NCI-H2107 treated with DMSO at 0.1 percent for 48 hours (cell line): ENCODE measurements at regions not wholly inside any gene's neighbourhood (a gene's known extent, or its start where the extent isn't known, plus 50 kb on each side); places are given as distances from the start of the nearest gene placed in this dataset.
"Not testable (repeated sequence)": the region's sequence is repeated elsewhere in the genome, so short reads cannot be mapped to it uniquely, and the experiment has no call there.

ENCODE experiments used
- DNase-seq: peaks from one replicate; lab custom pipeline; 2025; ENCODE audit not compliant: unreplicated experiment; lab: John Stamatoyannopoulos, UW

GRCh38 chr10:129169115-129169514, 297.9 kb upstream of the MGMT start:
- DNase-seq = no peak

- no peak for DNase-seq
Observed at GRCh38 chr10:129170812-129171211, 296.2 kb upstream of the MGMT start.

GRCh38 chr10:129171812-129172211, 295.2 kb upstream of the MGMT start:
- DNase-seq = no peak

GRCh38 chr10:129174232-129175014, 292.6 kb upstream of the MGMT start:
- no peak for DNase-seq

- no peak for DNase-seq
Observed at GRCh38 chr10:129179245-129179971, 287.6 kb upstream of the MGMT start.

- DNase-seq = no peak
Observed at GRCh38 chr10:129179972-129180678, 286.9 kb upstream of the MGMT start.

GRCh38 chr10:129184196-129184595, 282.8 kb upstream of the MGMT start:
- no peak for DNase-seq

- no peak for DNase-seq
Observed at GRCh38 chr10:129187331-129187730, 279.7 kb upstream of the MGMT start.

- DNase-seq = no peak
Observed at GRCh38 chr10:129191797-129192196, 275.2 kb upstream of the MGMT start.

GRCh38 chr10:129192344-129193128, 274.5 kb upstream of the MGMT start:
- DNase-seq = no peak

- DNase-seq = no peak
Observed at GRCh38 chr10:129193148-129193547, 273.9 kb upstream of the MGMT start.

- no peak for DNase-seq
Observed at GRCh38 chr10:129194181-129194870, 272.7 kb upstream of the MGMT start.

GRCh38 chr10:129199826-129200225, 267.2 kb upstream of the MGMT start:
- DNase-seq = no peak

- no peak for DNase-seq
Observed at GRCh38 chr10:129203819-129204218, 263.2 kb upstream of the MGMT start.

- DNase-seq = no peak
Observed at GRCh38 chr10:129207297-129207696, 259.7 kb upstream of the MGMT start.

GRCh38 chr10:129210876-129211275, 256.2 kb upstream of the MGMT start:
- DNase-seq = no peak

GRCh38 chr10:129213256-129213655, 253.8 kb upstream of the MGMT start:
- DNase-seq = no peak

- not testable (repeated sequence) for DNase-seq
Observed at GRCh38 chr10:129213996-129214395, 253.0 kb upstream of the MGMT start.

- no peak for DNase-seq
Observed at GRCh38 chr10:129219364-129219763, 247.7 kb upstream of the MGMT start.

- no peak for DNase-seq
Observed at GRCh38 chr10:129222436-129222835, 244.6 kb upstream of the MGMT start.
